Fibroblast of pulmonary artery (primary cell): ENCODE measurements at regions not wholly inside any gene's neighbourhood (a gene's known extent, or its start where the extent isn't known, plus 50 kb on each side); places are given as distances from the start of the nearest gene placed in this dataset.

ENCODE experiments used
- DNase-seq: peaks from one replicate; pipeline ENCODE4 v3.0.0-alpha.2; 2010; ENCODE audit warnings: low read depth
- H3K4me3 ChIP-seq: replicated peaks from 2 replicates; pipeline ENCODE4 v1.5.1; 2011; ENCODE audit warnings: low read depth, mild to moderate bottlenecking, control low read depth, low read length, moderate library complexity
- CTCF ChIP-seq: IDR thresholded peaks from 2 replicates; pipeline ENCODE4 v1.5.1; 2011; ENCODE audit warnings: mild to moderate bottlenecking, control low read depth, low read length, inconsistent platforms; ENCODE audit errors: missing control alignments

DNA sequence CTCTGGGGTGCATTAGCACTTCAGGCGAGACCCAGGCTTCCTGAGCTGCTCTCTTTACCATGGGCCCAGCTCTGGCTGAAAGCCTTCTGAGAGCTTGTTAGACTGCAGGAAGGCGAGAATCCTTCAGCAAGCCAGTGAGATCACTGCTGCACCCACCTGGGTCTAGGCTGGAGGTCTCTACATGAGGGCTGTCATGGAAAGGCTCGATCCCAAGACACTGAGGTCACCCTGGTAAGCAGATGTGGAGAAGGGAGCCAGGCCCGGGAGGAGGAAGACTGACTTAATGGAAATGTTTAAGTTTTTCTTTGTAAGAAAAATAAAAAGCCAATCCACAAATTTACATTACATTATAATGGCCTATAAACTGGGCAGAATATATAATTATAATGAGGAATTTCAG is 684.5 kb downstream of the TNS3 start:
- DNase-seq = no peak
- TF ChIP-seq CTCF = no peak

GRCh38 chr7:46886669-46887374 is 695.1 kb downstream of the TNS3 start:
- no peak overlapping the region for H3K4me3 ChIP-seq
- DNase-seq = no peak
- no peak for TF ChIP-seq CTCF

More for the DNA sequence above, 684.5 kb downstream of the TNS3 start:
- H3K4me3 ChIP-seq = no peak overlapping the region

DNA sequence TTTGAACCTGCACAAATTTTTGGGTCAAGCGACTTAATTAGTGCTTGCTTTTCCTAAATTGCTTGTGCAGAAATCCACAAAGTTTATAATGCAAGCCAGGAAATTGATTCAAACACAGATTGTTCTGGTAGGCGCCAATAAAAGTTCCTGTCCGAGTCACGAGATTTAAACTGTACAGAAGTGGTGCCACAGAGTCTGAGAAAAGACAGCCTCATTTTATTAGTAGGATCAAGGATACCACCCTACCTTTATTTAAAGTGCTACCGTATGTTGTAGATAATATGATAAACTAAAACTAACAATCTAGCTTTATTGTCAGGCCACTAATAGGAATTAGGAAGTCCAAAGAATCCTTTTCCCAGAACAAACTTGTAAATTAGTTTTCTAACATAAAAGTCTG is 696.7 kb downstream of the TNS3 start:
- H3K4me3 ChIP-seq = no peak overlapping the region
- no peak for TF ChIP-seq CTCF
- DNase-seq = no peak

GRCh38 chr7:46881507-46882127 is 700.3 kb downstream of the TNS3 start:
- peak; percentile 7 for DNase-seq
- no peak for TF ChIP-seq CTCF
- H3K4me3 ChIP-seq = no peak overlapping the region

- DNase-seq = no peak
- no peak for TF ChIP-seq CTCF
- H3K4me3 ChIP-seq = no peak overlapping the region
Measured at GRCh38 chr7:46880508-46881196, 701.3 kb downstream of the TNS3 start.

DNA sequence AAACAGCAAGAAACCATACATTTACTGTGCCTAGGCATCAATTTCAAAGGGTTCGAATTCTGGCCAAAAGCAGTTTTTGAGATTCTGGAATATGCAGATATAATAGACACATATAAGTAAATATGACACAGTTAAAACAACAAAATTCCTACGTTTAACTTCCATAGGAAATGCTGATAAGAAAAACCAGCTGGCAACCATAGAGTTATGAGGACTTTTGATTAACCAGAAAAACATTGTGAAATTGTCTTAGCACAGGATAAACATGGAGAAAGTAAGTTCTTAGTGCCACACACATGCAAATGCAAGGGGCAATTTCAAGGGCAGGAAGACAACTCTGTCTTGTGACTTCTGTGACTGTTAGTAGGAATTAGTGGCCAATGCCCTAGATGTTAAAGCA is 702.1 kb downstream of the TNS3 start:
- no peak overlapping the region for H3K4me3 ChIP-seq
- no peak for TF ChIP-seq CTCF
- peak; percentile 58 for DNase-seq
